GM10266 (cell line): ENCODE measurements at regions not wholly inside any gene's neighbourhood (a gene's known extent, or its start where the extent isn't known, plus 50 kb on each side); places are given as distances from the start of the nearest gene placed in this dataset.

Source experiments
- DNase-seq: peaks from one replicate; pipeline ENCODE4 v3.0.0; 2012; ENCODE audit errors: extremely low spot score
- CTCF ChIP-seq: IDR thresholded peaks from 2 replicates; pipeline ENCODE4 v1.5.1; 2012; ENCODE audit warnings: mild to moderate bottlenecking, low read depth; ENCODE audit not compliant: control insufficient read depth, insufficient read depth; ENCODE audit errors: missing control alignments

- no peak for DNase-seq
- no peak for TF ChIP-seq CTCF
These were observed 807.8 kb downstream of the AACS start for GRCh38 chr12:125873016-125873415.

GRCh38 chr12:125878483-125878882, 813.2 kb downstream of the AACS start:
- no peak for TF ChIP-seq CTCF
- DNase-seq: no peak

- TF ChIP-seq CTCF: no peak
- DNase-seq: no peak
These were observed 816.9 kb downstream of the AACS start for GRCh38 chr12:125882141-125882540.

- DNase-seq: no peak
- no peak for TF ChIP-seq CTCF
These were observed 823.7 kb downstream of the AACS start for GRCh38 chr12:125888921-125889320.

- no peak for TF ChIP-seq CTCF
- no peak for DNase-seq
These were observed 824.5 kb downstream of the AACS start for GRCh38 chr12:125889742-125890141.

DNA sequence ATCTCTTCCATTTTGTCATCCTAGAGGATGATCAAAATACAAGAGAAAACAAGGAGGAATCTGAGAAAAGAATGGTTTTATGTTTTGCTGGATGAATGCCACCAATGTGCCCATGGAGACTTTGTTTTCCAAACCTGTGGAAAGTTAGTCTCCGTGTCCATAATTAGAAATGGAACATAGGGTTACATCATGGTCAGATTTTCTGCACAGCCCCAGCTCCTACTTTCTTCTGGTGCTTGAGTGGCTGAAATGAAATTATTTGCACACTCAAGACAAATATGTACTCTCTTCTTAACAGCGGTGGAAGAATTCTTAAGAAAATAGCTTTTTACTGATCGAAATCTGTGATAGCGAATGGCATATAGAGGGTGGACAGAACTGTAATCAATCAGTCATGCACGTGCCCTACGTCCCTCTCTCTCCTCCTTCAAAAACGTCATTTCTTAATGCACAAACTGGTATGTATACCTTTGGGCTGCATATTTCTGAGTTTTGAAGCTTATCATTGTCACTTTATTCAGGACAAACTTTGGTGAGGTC, 825.2 kb downstream of the AACS start:
- no peak for DNase-seq

DNA sequence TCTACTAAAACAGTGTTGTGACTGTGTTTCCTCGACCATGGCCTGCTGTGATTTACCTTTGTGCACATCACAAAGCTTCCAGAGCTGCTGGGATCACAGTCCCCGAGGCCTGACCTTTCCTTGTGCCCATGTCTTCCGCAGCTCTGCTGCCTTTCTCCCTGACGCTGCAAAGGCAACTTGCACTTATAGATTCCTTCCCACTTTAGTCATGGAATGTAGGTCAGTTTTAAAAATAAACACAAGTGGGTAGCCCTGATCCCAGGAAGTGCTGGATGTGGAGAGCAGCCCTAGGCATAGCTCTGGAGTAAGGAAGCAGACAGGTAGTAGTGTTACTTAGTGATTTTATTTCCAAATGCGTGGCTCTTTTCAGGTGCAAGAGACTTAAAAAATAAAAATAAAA, 825.7 kb downstream of the AACS start:
- no peak for TF ChIP-seq CTCF
- DNase-seq: no peak

More for the DNA sequence above, 825.2 kb downstream of the AACS start:
- no peak for TF ChIP-seq CTCF
